HepG2 (cell line): ENCODE measurements at regions not wholly inside any gene's neighbourhood (a gene's known extent, or its start where the extent isn't known, plus 50 kb on each side); places are given as distances from the start of the nearest gene placed in this dataset.
A peak's percentile ranks its signal among the peaks of the same experiment; 100 is the strongest.

Experiments
- ATAC-seq: fragments of 200-7000 bp; cut with Tn5 transposase; 3 replicates; pipeline ENCODE4 v1.9.1; 2020; ENCODE audit warnings: mild to moderate bottlenecking, moderate library complexity
- BruUV-seq: library from RNA; stranded (reverse); fragments of 400-500 nt; replicated peaks from 2 replicates; lab custom pipeline; 2021; lab: Mats Ljungman, UMichigan
- CTCF ChIA-PET: fragments of 300-600 bp; formaldehyde crosslinking; extraction: SDS; loops from one replicate; lab custom pipeline; 2021; ENCODE audit warnings: low total read pairs, inconsistent platforms, low intra/inter-chr PET ratio; lab: Yijun Ruan, JAX
- POLR2A ChIA-PET: fragments of 350-600 bp; sonication (Branson Sonifier 250); formaldehyde crosslinking; loops from one replicate; lab custom pipeline; 2020; ENCODE audit warnings: antibody characterized with exemption, inconsistent platforms; lab: Yijun Ruan, JAX
- DNase-seq: peaks from one replicate; pipeline ENCODE4 v3.0.0-alpha.2; 2015; ENCODE audit warnings: low spot score
- FAIRE-seq: peaks from 3 replicates; lab custom pipeline; 2011; peaks lifted over from hg19 to GRCh38; lab: Jason Lieb, UNC
- H2AFZ ChIP-seq: one replicate; pipeline ENCODE4 v1.6.1; 2011; ENCODE audit warnings: low read length, inconsistent platforms
- H3K27ac ChIP-seq: fragments of 300-600 bp; 3 replicates; pipeline ENCODE4 v1.8.0; 2011; ENCODE audit warnings: mixed run types, mild to moderate bottlenecking, mixed read lengths, low read length, inconsistent platforms; ENCODE audit not compliant: insufficient read depth; ENCODE audit errors: extremely low read length
- H3K27me3 ChIP-seq, 2 experiments: fragments of 200-600 bp in 1 of 2; 2 replicates in 1 of 2; 3 replicates in 1 of 2; pipeline versions ENCODE4 v1.6.0 to v1.8.0; 2011; ENCODE audit warnings: low read length in 2 of 2, mild to moderate bottlenecking in 2 of 2, moderate library complexity in 2 of 2, inconsistent platforms in 1 of 2; ENCODE audit not compliant: insufficient read depth in 2 of 2, control insufficient read depth in 1 of 2
- H3K36me3 ChIP-seq, 2 experiments: fragments of 200-600 bp in 1 of 2; replicated peaks in 1 of 2; 2 replicates in 1 of 2; 3 replicates in 1 of 2; pipeline versions ENCODE4 v1.5.1 to v1.8.0; 2011; ENCODE audit warnings: low read length in 2 of 2, inconsistent platforms in 1 of 2; ENCODE audit not compliant: insufficient read depth in 2 of 2, control insufficient read depth in 1 of 2
- H3K4me1 ChIP-seq: 2 replicates; pipeline ENCODE4 v1.5.1; 2012; ENCODE audit warnings: low read length, inconsistent platforms; ENCODE audit not compliant: insufficient read depth
- H3K4me2 ChIP-seq: 2 replicates; pipeline ENCODE4 v1.6.0; 2011; ENCODE audit warnings: low read depth, low read length, inconsistent platforms
- H3K4me3 ChIP-seq, 3 experiments: fragments of 200-600 bp in 1 of 3; sonication (generic), shearing (Covaris generic) in 1 of 3; replicated peaks in 1 of 3; 2 replicates each; pipeline ENCODE4 v1.5.1; 2011 to 2016; ENCODE audit warnings: low read length in 3 of 3, inconsistent platforms in 2 of 3, low read depth in 2 of 3, mild to moderate bottlenecking in 2 of 3, control low read depth in 1 of 3, mixed read lengths in 1 of 3; ENCODE audit not compliant: insufficient read depth in 1 of 3
- H3K79me2 ChIP-seq: one replicate; pipeline ENCODE4 v1.6.1; 2011; ENCODE audit warnings: low read length, inconsistent platforms; ENCODE audit not compliant: insufficient read depth
- H3K9ac ChIP-seq: 2 replicates; pipeline ENCODE4 v1.6.0; 2011; ENCODE audit warnings: mild to moderate bottlenecking, low read depth, low read length, inconsistent platforms; ENCODE audit not compliant: insufficient read depth
- H3K9me3 ChIP-seq: 2 replicates; pipeline ENCODE4 v1.5.1; 2012; ENCODE audit warnings: mild to moderate bottlenecking, low read length
- H4K20me1 ChIP-seq: 2 replicates; pipeline ENCODE4 v1.6.0; 2011; ENCODE audit warnings: inconsistent platforms, mild to moderate bottlenecking, low read length, moderate library complexity; ENCODE audit not compliant: insufficient read depth
- ATF1 ChIP-seq: IDR thresholded peaks from 2 replicates; pipeline ENCODE4 v1.6.1; 2016; ENCODE audit warnings: mild to moderate bottlenecking, control low read depth
- NCOA1 ChIP-seq: sonication (generic); formaldehyde crosslinking; IDR thresholded peaks from 2 replicates; pipeline ENCODE4 v1.9.0; 2021; ENCODE audit warnings: missing genetic modification reagents
- XRCC5 ChIP-seq: fragments of 200-400 bp; formaldehyde crosslinking; optimal IDR thresholded peaks from 2 replicates; pipeline ENCODE3; 2017; ENCODE audit warnings: mild to moderate bottlenecking, low read length
- ZFP1 ChIP-seq: IDR thresholded peaks from 2 replicates; pipeline ENCODE4 v1.6.1; 2016
- ZIK1 ChIP-seq: sonication (generic); formaldehyde crosslinking; IDR thresholded peaks from 2 replicates; pipeline ENCODE4 v1.5.0; 2020; ENCODE audit warnings: mild to moderate bottlenecking, low read depth, missing genetic modification reagents, borderline replicate concordance
- ZNF121 ChIP-seq: sonication (generic); formaldehyde crosslinking; IDR thresholded peaks from 2 replicates; pipeline ENCODE4 v1.5.0; 2020; ENCODE audit warnings: mild to moderate bottlenecking, missing genetic modification reagents
- ZNF30 ChIP-seq: sonication (generic); formaldehyde crosslinking; IDR thresholded peaks from 2 replicates; pipeline ENCODE4 v1.5.0; 2020; ENCODE audit warnings: mild to moderate bottlenecking, missing genetic modification reagents
- ZNF441 ChIP-seq: sonication (generic); formaldehyde crosslinking; IDR thresholded peaks from 2 replicates; pipeline ENCODE4 v1.7.0; 2021; ENCODE audit warnings: missing genetic modification reagents, borderline replicate concordance
- WGBS: methylation state at CpG from one replicate; pipeline ENCODE4 v1.1.6; 2017; ENCODE audit warnings: low lambda C conversion rate; 5-methylcytosine and 5-hydroxymethylcytosine counted together
- in situ Hi-C: cut with HindIII; loops from 2 replicates; pipeline ENCODE4 v1.10.0; 2017; ENCODE audit warnings: low pct_unique_long_range_greater_than_20kb; ENCODE audit not compliant: extremely low pct_ligation_motif_present
- intact Hi-C: fragments of 100-400 bp; cut with micrococcal nuclease; formaldehyde crosslinking; loops from one replicate; pipeline ENCODE4 v1.10.0; 2022; ENCODE audit not compliant: unreplicated experiment
- TF ChIP-seq, protein P1 (sequence below): fragments of 450-650 bp; IDR thresholded peaks from 2 replicates; pipeline ENCODE4 v1.6.1; 2016
- TF ChIP-seq, protein P2 (sequence below): fragments of 450-650 bp; IDR thresholded peaks from 2 replicates; pipeline ENCODE4 v1.6.1; 2017
- TF ChIP-seq, protein P3 (sequence below): sonication (generic); formaldehyde crosslinking; IDR thresholded peaks from 2 replicates; pipeline ENCODE4; 2020; ENCODE audit warnings: missing genetic modification reagents, mild to moderate bottlenecking, borderline replicate concordance

DNA sequence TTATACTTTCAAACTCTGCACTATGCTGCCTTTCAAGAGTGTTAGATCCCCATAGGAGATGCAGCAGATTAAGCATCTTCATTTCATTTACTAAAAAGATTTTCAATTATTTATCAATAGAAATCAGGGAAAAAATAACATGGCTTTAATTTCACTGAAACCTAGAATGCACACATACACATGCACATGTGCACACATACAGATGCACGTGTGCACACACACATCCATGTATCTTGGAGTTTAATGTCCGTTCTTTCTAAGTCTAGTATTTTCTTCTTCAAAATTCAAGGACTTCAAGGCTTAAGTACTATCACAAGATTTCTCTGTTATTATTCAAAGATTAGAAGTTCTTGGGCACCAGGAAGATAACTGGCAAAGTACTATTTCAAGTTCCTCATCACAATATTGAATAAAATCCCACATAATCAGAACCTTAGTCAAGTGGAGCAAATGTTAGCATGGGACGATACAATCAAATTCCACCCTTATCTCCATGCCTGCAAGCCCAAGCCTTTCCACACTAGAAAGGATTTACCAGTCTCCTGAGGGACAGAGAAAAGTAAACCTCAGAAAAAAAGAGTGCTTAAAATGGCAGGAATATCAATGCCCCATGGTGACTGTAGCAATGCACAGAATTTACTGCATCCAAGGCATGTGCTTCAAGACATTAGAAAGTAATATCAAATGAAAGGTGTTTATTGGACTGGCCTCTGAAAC, 494.4 kb downstream of the XPNPEP1 start:
- 20% methylated on average over 3 of the region's 3 CpGs for WGBS
- Histone ChIP-seq H3K9me3 (no peaks in the 10 kb centered on the region), H3K4me1 (no peaks in the 10 kb centered on the region), H4K20me1 (no peaks in the 10 kb centered on the region), H3K27me3 (no peaks in the 10 kb centered on the region; a peak in 1 of 5 replicates), H3K4me3 (no peak overlapping the region), H2AFZ (no peak overlapping the region), H3K27ac (no peak overlapping the region), H3K9ac (no peak overlapping the region), H3K36me3 (no peaks in the 10 kb centered on the region), H3K79me2 (no peaks in the 10 kb centered on the region), H3K4me2 (no peak overlapping the region)
- DNase-seq (no peak), FAIRE-seq (no peak), ATAC-seq (no peak)
- BruUV-seq, result no TSS peak
- ChIA-PET POLR2A (no interaction called here), CTCF (no interaction called here)
- in situ Hi-C loops, result no loop called here
- intact Hi-C loops, result no loop called here
- TF ChIP-seq, protein P1, sequence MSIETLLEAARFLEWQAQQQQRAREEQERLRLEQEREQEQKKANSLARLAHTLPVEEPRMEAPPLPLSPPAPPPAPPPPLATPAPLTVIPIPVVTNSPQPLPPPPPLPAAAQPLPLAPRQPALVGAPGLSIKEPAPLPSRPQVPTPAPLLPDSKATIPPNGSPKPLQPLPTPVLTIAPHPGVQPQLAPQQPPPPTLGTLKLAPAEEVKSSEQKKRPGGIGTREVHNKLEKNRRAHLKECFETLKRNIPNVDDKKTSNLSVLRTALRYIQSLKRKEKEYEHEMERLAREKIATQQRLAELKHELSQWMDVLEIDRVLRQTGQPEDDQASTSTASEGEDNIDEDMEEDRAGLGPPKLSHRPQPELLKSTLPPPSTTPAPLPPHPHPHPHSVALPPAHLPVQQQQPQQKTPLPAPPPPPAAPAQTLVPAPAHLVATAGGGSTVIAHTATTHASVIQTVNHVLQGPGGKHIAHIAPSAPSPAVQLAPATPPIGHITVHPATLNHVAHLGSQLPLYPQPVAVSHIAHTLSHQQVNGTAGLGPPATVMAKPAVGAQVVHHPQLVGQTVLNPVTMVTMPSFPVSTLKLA, result peak; percentile 91
- TF ChIP-seq, protein P2, sequence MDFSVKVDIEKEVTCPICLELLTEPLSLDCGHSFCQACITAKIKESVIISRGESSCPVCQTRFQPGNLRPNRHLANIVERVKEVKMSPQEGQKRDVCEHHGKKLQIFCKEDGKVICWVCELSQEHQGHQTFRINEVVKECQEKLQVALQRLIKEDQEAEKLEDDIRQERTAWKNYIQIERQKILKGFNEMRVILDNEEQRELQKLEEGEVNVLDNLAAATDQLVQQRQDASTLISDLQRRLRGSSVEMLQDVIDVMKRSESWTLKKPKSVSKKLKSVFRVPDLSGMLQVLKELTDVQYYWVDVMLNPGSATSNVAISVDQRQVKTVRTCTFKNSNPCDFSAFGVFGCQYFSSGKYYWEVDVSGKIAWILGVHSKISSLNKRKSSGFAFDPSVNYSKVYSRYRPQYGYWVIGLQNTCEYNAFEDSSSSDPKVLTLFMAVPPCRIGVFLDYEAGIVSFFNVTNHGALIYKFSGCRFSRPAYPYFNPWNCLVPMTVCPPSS, result no peak

DNA sequence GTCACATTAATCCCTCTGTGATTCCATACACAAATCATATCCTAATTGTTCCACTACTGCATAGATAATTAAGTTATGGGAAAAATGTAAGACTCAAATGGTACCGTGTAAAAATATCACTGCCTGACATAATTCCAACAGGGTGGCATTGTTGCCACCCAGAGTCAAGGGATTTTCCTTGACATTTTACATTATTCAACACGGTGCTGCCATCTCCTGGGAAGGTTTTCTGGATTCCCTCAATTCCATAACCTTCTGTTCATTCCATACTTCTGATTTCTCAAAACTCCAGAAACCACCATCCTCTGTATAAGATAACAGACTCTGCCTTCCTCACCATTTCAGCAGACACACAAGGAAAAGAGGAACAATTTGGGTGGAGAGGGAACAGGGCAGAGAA, 495.9 kb downstream of the XPNPEP1 start:
- Histone ChIP-seq H3K36me3 (no peaks in the 10 kb centered on the region), H4K20me1 (no peaks in the 10 kb centered on the region), H3K27ac (no peak overlapping the region), H3K79me2 (no peaks in the 10 kb centered on the region), H3K4me2 (no peak overlapping the region), H3K4me3 (no peak overlapping the region), H3K27me3 (no peaks in the 10 kb centered on the region; a peak in 1 of 5 replicates), H3K9ac (no peak overlapping the region), H2AFZ (no peak overlapping the region), H3K4me1 (no peaks in the 10 kb centered on the region), H3K9me3 (no peaks in the 10 kb centered on the region)
- ChIA-PET POLR2A (no interaction called here), CTCF (no interaction called here)
- 5% methylated on average over 2 of the region's 2 CpGs for WGBS
- in situ Hi-C loops, result no loop called here
- intact Hi-C loops, result no loop called here
- FAIRE-seq (no peak), ATAC-seq (no peak), DNase-seq (no peak)
- BruUV-seq, result no TSS peak
- TF ChIP-seq ATF1 (no peak), XRCC5 (no peak), ZNF441 (no peak), ZIK1 (CRISPR knock-in tag) (no peak), NCOA1 (CRISPR knock-in tag) (no peak), ZNF30 (no peak), ZFP1 (no peak), ZNF121 (CRISPR knock-in tag) (no peak)
- TF ChIP-seq, protein P3, sequence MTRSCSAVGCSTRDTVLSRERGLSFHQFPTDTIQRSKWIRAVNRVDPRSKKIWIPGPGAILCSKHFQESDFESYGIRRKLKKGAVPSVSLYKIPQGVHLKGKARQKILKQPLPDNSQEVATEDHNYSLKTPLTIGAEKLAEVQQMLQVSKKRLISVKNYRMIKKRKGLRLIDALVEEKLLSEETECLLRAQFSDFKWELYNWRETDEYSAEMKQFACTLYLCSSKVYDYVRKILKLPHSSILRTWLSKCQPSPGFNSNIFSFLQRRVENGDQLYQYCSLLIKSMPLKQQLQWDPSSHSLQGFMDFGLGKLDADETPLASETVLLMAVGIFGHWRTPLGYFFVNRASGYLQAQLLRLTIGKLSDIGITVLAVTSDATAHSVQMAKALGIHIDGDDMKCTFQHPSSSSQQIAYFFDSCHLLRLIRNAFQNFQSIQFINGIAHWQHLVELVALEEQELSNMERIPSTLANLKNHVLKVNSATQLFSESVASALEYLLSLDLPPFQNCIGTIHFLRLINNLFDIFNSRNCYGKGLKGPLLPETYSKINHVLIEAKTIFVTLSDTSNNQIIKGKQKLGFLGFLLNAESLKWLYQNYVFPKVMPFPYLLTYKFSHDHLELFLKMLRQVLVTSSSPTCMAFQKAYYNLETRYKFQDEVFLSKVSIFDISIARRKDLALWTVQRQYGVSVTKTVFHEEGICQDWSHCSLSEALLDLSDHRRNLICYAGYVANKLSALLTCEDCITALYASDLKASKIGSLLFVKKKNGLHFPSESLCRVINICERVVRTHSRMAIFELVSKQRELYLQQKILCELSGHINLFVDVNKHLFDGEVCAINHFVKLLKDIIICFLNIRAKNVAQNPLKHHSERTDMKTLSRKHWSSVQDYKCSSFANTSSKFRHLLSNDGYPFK, result no peak
